VCaP (cell line): ENCODE measurements at regions not wholly inside any gene's neighbourhood (a gene's known extent, or its start where the extent isn't known, plus 50 kb on each side); places are given as distances from the start of the nearest gene placed in this dataset.

Experiments used
- H3K27ac ChIP-seq: fragments of 450-650 bp; 2 replicates; pipeline ENCODE4 v1.5.1; 2017
- CTCF ChIP-seq: fragments of 450-650 bp; conservative IDR thresholded peaks from 2 replicates; pipeline ENCODE4 v1.5.1; 2017; ENCODE audit warnings: mild to moderate bottlenecking, moderate library complexity

DNA sequence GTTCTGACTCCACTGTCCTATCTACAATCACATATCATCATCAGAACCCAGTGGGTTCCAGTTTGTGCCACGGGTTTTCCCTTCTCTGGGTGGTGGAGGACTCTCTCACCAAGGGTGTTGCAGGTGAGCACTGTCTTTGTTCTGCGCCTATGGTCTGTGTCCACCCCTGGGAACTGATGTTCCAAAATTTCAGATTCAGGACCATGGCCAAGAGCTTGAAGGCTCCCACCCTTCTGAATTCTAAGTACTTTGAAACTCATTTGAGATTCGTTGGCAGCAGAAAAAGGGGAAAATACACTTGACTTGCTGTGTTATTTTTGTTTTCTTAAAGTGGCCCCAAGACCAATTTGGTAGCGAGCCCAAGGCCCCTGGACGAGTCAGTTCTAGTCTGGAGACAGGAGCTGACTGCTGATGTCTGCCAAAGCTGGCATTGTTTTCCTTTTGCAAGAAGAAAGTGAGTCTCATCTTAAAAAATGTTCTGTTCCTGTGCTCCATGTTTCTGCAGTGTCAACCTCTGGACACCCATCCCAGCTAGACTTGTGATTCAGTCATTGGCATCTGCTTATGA is 310.9 kb downstream of the HAPSTR1 start:
- no peak overlapping the region for H3K27ac ChIP-seq
- TF ChIP-seq CTCF = no peak

- no peak overlapping the region for H3K27ac ChIP-seq
- no peak for TF ChIP-seq CTCF
Observed at GRCh38 chr16:9404811-9405210, 313.4 kb downstream of the HAPSTR1 start.

DNA sequence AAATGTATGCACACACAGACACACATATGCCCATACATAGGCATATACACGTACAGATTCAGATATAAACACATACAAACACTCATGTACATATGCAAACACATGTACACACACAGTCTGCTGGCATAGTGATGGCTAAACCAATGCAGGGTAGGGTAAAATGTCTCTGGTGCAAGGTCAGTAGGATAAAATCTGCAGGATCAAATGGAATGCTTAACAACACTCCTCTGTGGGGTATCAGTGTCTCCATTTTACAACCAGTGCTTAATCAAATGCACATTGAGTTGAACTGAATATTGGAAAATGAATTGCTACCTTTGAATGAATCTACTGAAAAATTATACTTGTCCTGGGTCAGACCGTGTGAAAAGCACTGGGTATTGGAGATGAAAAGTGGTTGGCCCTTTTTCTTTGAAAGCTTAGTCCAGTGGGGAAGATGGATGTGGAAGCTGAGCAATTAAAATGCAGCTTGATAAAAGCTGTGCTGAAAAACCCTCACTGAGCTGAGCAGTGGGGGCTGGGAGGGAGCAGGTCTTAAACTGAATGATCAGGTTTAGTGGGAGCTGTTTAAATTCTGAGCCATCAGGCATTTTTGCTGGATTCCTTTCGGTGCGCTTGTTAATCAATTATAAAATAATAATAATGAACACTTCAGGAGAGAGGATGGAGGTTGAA is 314.7 kb downstream of the HAPSTR1 start:
- H3K27ac ChIP-seq = no peak overlapping the region
- no peak for TF ChIP-seq CTCF

DNA sequence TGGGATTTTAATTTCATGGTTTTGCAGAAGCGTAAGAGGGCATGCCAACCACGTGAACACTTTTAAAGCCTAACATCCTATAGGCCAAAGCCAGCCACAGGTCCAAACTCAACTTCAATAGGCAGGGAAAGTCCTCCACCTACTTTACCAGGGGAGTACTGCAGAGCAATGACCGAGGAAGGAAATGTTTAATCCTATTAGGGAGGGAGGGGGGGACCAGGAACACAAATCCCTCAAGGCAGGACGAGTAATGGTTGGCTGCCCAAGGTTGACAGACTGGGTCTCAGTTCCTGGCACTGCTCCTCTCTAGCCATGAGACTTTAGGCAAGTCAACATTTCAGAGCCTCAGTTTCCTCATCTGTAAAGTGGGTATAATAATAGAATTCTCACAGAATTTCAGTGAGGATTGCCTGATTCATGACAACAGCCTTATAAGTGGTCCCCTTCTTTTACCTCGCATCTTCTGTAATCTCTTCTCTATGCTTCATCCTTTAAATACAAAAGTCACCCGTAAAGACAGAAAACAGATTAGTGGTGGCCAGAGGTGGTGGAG is 315.8 kb downstream of the HAPSTR1 start:
- no peak for TF ChIP-seq CTCF
- H3K27ac ChIP-seq = no peak overlapping the region

DNA sequence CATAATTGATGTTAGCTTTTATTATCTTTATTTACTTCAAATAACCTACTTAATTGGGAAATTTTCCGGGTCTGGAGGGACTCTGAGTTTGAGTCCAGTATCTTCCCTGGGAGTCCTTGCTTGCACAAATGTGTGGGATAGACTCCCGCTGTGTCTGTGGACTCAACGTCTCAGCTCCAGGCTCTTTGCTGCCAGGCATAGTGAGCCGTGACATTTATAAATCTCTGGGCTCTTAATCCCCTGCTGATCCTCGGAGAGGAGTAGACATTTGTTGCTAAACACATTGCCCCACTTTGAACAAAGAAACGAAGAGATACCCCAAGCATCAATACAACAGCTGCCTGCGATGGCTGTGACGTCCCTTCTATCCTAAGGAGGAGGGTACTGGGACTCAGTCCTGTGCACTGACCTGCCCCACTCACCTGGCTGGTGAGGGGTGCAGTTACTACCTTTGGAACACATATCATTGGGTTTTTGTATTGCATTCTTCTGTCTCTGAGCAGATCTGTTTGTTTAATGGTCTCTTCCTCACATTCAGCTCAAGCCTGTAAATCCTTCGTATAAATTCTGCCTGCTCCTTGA is 316.9 kb downstream of the HAPSTR1 start:
- TF ChIP-seq CTCF = no peak
- no peak overlapping the region for H3K27ac ChIP-seq

DNA sequence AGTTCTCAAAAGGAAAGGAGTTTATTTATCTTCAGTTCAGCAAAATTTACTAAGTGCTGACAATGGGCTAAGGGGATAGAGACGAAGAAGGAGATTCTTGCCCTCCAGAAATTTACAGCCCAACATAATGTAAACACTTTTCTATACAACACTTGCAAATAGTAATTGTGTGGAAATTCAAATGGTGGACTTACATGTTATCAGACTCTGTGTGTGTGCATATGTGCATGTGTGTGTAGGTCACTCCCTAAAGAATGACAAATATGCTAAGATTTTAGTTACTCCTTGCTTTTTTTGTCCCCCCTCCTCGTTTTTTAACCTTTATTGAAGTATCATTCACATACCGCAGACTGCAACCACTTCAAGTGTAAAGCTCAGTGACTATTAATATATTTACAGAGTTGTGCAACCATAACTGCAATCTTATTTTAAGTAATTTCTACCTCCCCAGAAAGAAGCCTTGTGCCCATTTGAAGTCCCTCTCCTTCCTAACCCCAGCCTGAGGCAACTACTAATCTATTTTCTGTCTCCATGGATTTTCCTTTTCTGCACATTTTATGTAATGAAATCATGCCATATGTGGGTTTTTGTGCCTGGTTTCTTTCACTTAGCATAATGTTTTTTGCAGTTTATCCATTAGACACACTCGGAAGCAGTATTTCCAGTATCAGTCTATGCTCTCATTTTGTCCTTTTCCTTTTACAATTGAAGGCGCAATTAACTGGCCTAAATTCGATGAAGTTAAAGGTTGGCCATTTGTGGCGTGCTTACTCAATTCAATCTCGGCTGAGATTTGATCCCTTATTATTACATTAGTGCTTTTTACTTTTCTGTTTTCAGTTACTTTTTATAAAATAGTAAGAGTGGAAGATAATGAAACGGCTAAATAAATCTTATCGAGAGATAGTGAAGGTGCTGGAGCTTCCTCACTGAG is 318.4 kb downstream of the HAPSTR1 start:
- H3K27ac ChIP-seq = no peak overlapping the region
- no peak for TF ChIP-seq CTCF

DNA sequence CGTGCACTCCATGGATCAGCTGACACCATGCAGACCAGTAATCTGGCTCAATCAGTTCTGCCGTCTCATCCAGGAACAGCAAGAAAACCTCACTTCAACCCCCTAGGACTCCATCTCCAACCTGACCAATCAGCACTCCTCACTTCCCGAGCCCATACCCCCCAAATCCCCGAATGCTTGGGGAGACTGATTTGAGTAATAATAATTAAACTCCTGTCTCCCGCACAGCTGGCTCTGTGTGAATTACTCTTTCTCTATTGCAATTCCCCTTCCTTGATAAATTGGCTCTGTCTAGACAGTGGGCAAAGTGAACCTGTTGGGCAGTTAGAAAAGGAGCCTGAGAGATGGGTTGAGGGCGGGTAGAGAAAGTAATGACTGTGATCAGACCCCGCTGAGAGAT is 320.0 kb downstream of the HAPSTR1 start:
- H3K27ac ChIP-seq = no peak overlapping the region
- no peak for TF ChIP-seq CTCF
